GM21381 (cell line): ENCODE measurements at regions not wholly inside any gene's neighbourhood (a gene's known extent, or its start where the extent isn't known, plus 50 kb on each side); places are given as distances from the start of the nearest gene placed in this dataset.

Experiments used
- ATAC-seq: cut with Tn5 transposase; IDR thresholded peaks from one replicate; pipeline ENCODE4 v1.9.1; 2021; ENCODE audit warnings: mild to moderate bottlenecking, moderate library complexity; ENCODE audit not compliant: unreplicated experiment

GRCh38 chr10:110432814-110433565 is 64.7 kb upstream of the DUSP5 start:
- ATAC-seq: no peak

GRCh38 chr10:110433740-110434139 is 64.0 kb upstream of the DUSP5 start:
- no peak for ATAC-seq

- no peak for ATAC-seq
These were observed 63.1 kb upstream of the DUSP5 start for GRCh38 chr10:110434489-110435096.

- no peak for ATAC-seq
These were observed 61.0 kb upstream of the DUSP5 start for GRCh38 chr10:110436554-110437350.

GRCh38 chr10:110437351-110437605 is 60.4 kb upstream of the DUSP5 start:
- no peak for ATAC-seq

- no peak for ATAC-seq
These were observed 59.9 kb upstream of the DUSP5 start for GRCh38 chr10:110437761-110438341.

- no peak for ATAC-seq
These were observed 55.0 kb upstream of the DUSP5 start for GRCh38 chr10:110442746-110443145.

GRCh38 chr10:110443239-110444003 is 54.3 kb upstream of the DUSP5 start:
- ATAC-seq: no peak

GRCh38 chr10:110444004-110444337 is 53.7 kb upstream of the DUSP5 start:
- ATAC-seq: no peak

- no peak for ATAC-seq
These were observed 51.8 kb upstream of the DUSP5 start for GRCh38 chr10:110445871-110446270.

GRCh38 chr10:110446277-110446676 is 51.4 kb upstream of the DUSP5 start:
- ATAC-seq: no peak

GRCh38 chr10:110446954-110447608 is 50.6 kb upstream of the DUSP5 start:
- no peak for ATAC-seq

GRCh38 chr10:110447886-110448285 is 49.8 kb upstream of the DUSP5 start:
- ATAC-seq: no peak
